Left kidney (tissue), 1 donor: ENCODE measurements at regions not wholly inside any gene's neighbourhood (a gene's known extent, or its start where the extent isn't known, plus 50 kb on each side); places are given as distances from the start of the nearest gene placed in this dataset.

Source experiments
- DNase-seq: peaks from one replicate; pipeline ENCODE4 v3.0.0-alpha.2; 2013

GRCh38 chr1:199639453-199639852 is 388.1 kb upstream of the NR5A2 start:
- DNase-seq = no peak

- no peak for DNase-seq
These were observed 386.0 kb upstream of the NR5A2 start for GRCh38 chr1:199641531-199641930.

- no peak for DNase-seq
These were observed 382.6 kb upstream of the NR5A2 start for GRCh38 chr1:199644912-199645311.

GRCh38 chr1:199646761-199647160 is 380.7 kb upstream of the NR5A2 start:
- no peak for DNase-seq

GRCh38 chr1:199657449-199657848 is 370.1 kb upstream of the NR5A2 start:
- DNase-seq = no peak

GRCh38 chr1:199660071-199660470 is 367.4 kb upstream of the NR5A2 start:
- DNase-seq = no peak

- no peak for DNase-seq
These were observed 362.1 kb upstream of the NR5A2 start for GRCh38 chr1:199665371-199665770.

- DNase-seq = no peak
These were observed 360.4 kb upstream of the NR5A2 start for GRCh38 chr1:199667089-199667488.

GRCh38 chr1:199669916-199670315 is 357.6 kb upstream of the NR5A2 start:
- no peak for DNase-seq

- DNase-seq = no peak
These were observed 355.8 kb upstream of the NR5A2 start for GRCh38 chr1:199671684-199672083.

GRCh38 chr1:199675937-199676336 is 351.6 kb upstream of the NR5A2 start:
- DNase-seq = no peak

GRCh38 chr1:199678771-199679170 is 348.7 kb upstream of the NR5A2 start:
- DNase-seq = no peak

GRCh38 chr1:199682081-199682480 is 345.4 kb upstream of the NR5A2 start:
- no peak for DNase-seq

- DNase-seq = peak; percentile 52
These were observed 342.7 kb upstream of the NR5A2 start for GRCh38 chr1:199684686-199685273.

- DNase-seq = no peak
These were observed 342.1 kb upstream of the NR5A2 start for GRCh38 chr1:199685369-199685768.

GRCh38 chr1:199687321-199687720 is 340.2 kb upstream of the NR5A2 start:
- DNase-seq = no peak

GRCh38 chr1:199688133-199688676 is 339.3 kb upstream of the NR5A2 start:
- DNase-seq = no peak

GRCh38 chr1:199688774-199689173 is 338.7 kb upstream of the NR5A2 start:
- DNase-seq = no peak

GRCh38 chr1:199690496-199690895 is 337.0 kb upstream of the NR5A2 start:
- no peak for DNase-seq

GRCh38 chr1:199691540-199691939 is 336.0 kb upstream of the NR5A2 start:
- no peak for DNase-seq

GRCh38 chr1:199693724-199694123 is 333.8 kb upstream of the NR5A2 start:
- DNase-seq = no peak

- no peak for DNase-seq
These were observed 331.3 kb upstream of the NR5A2 start for GRCh38 chr1:199696225-199696624.

GRCh38 chr1:199698222-199698621 is 329.3 kb upstream of the NR5A2 start:
- DNase-seq = no peak

GRCh38 chr1:199700551-199700950 is 327.0 kb upstream of the NR5A2 start:
- DNase-seq = no peak

GRCh38 chr1:199701726-199702125 is 325.8 kb upstream of the NR5A2 start:
- no peak for DNase-seq
